GM13976 (cell line): ENCODE measurements at regions not wholly inside any gene's neighbourhood (a gene's known extent, or its start where the extent isn't known, plus 50 kb on each side); places are given as distances from the start of the nearest gene placed in this dataset.

Source experiments
- DNase-seq: peaks from one replicate; pipeline ENCODE4 v3.0.0; 2012; ENCODE audit warnings: low spot score
- CTCF ChIP-seq: IDR thresholded peaks from 2 replicates; pipeline ENCODE4 v1.5.1; 2012; ENCODE audit warnings: borderline replicate concordance, mild to moderate bottlenecking; ENCODE audit not compliant: insufficient read depth; ENCODE audit errors: extremely low read depth, missing control alignments, control extremely low read depth
- in situ Hi-C: fragments of 300-500 bp; cut with MboI; formaldehyde crosslinking; loops from one replicate; pipeline ENCODE4 v1.12.0; 2022; ENCODE audit warnings: low sequenced_read_pairs, mixed read lengths, inconsistent platforms; ENCODE audit not compliant: unreplicated experiment

GRCh38 chr10:31584098-31584631, 265.1 kb downstream of the ZEB1 start:
- TF ChIP-seq CTCF: no peak
- in situ Hi-C loops: no loop called here
- DNase-seq: no peak

DNA sequence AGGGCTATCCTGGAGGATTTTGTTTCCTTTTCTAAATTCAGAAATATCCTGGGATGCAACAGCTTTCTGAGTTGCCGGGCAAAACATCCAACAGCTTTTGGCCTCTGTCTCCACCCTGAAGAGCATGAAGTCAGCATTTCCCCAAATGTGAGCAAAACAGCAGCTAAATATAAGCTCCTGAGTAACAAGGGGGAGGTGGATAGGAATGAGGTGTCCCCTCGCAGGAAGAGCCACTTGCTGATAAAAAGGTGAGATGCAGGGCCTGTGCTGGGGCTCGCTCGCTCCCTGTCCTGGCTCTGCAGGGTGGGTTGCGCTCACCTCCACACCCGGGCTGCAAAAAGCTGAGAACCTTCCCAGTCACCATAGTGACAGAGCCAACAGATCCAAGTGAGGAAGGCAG, 264.3 kb downstream of the ZEB1 start:
- TF ChIP-seq CTCF: no peak
- no peak for DNase-seq
- in situ Hi-C loops: no loop called here

- in situ Hi-C loops: no loop called here
- DNase-seq: no peak
Observed at GRCh38 chr10:31582365-31583052, 263.5 kb downstream of the ZEB1 start.

GRCh38 chr10:31581741-31582323, 262.8 kb downstream of the ZEB1 start:
- in situ Hi-C loops: no loop called here
- peak; percentile 79 for DNase-seq
- TF ChIP-seq CTCF: no peak

More at GRCh38 chr10:31582365-31583052, 263.5 kb downstream of the ZEB1 start:
- no peak for TF ChIP-seq CTCF

- DNase-seq: no peak
- TF ChIP-seq CTCF: no peak
- in situ Hi-C loops: no loop called here
Observed at GRCh38 chr10:31580646-31581045, 261.6 kb downstream of the ZEB1 start.
